HG02943 (cell line): ENCODE measurements at regions not wholly inside any gene's neighbourhood (a gene's known extent, or its start where the extent isn't known, plus 50 kb on each side); places are given as distances from the start of the nearest gene placed in this dataset.

Experiments used
- ATAC-seq: cut with Tn5 transposase; IDR thresholded peaks from one replicate; pipeline ENCODE4 v1.9.1; 2021; ENCODE audit warnings: mild to moderate bottlenecking, low read depth, moderate library complexity; ENCODE audit not compliant: unreplicated experiment

DNA sequence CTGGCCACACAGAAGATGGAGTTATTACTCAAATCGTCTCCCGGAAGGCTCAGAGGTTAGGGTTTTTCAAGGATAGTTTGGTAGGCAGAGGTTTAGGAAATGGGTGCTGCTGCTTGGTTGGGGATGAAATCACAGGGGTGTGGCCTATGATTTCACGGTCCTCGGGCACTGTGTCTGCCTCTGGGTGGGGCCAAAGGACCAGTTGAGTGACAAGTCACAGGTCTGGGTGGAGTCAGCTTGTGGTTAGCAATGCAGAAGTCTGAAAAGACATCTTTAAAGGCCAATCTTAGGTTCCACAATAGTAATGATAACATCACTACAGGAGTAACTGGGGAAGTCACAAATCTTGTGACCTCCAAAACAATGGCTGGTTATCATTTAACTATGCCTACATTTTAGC is 387.8 kb downstream of the ZNF521 start:
- no peak for ATAC-seq

DNA sequence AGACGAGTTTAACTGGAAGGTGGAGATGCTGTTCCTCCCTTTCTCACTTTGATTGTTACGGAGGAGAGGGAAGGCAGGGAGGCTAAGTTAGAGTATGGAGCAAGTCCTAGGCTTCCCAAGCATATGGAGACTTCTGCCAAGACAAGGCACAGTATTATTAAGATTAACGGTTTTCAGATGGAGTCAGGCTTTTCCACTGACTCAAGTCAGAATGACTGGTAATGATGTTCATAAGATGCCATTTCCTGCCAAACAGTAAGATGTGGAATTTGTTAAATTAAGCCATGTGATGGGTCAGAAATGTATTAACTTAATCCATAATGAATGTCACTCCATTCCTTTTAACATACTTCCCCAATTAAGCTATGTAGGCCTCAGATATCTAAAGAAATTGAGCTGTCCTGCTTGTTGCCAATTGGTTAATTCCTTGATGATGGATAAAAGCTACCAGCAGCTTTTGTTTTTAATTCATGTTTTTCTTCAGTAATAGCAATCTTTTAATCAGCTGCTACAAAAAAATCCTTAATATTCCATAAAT is 383.7 kb downstream of the ZNF521 start:
- ATAC-seq, result no peak

DNA sequence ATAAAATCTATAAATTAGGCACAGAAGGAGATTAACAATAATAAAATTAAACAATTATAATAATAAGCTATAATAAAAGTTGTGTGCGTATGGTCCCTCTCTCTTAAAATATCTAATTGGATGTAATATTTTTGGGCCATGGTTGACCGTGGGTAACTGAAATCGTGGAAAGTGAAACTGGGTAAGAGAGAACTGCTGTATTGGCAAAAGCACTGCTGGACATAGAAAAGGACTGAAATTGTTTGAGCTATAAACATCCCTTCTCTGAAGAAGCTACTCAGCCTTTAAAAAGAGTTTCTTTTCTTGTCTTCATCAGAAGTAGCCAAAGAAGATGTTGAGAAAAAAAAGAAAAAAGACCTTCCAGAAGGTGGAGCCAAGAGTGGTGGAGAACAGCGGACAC is 379.4 kb downstream of the ZNF521 start:
- ATAC-seq, result no peak

DNA sequence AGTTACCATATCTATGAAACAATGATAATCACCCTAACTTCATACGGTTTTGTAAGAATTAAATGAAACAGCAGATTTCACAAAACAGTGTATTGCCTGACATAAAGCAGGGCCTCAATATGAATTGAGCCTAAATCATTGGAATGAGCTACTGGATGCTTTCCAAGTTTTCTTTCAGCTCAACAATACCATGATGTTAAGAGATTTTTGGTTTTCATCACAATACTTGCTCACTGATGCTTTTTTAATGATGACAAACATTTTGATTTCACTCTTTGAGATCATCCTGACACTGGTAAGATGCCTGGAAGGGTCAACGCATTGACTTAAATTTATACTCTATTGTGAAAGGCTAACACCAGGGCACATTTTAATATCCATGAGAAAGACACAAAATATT is 377.5 kb downstream of the ZNF521 start:
- ATAC-seq, result no peak

DNA sequence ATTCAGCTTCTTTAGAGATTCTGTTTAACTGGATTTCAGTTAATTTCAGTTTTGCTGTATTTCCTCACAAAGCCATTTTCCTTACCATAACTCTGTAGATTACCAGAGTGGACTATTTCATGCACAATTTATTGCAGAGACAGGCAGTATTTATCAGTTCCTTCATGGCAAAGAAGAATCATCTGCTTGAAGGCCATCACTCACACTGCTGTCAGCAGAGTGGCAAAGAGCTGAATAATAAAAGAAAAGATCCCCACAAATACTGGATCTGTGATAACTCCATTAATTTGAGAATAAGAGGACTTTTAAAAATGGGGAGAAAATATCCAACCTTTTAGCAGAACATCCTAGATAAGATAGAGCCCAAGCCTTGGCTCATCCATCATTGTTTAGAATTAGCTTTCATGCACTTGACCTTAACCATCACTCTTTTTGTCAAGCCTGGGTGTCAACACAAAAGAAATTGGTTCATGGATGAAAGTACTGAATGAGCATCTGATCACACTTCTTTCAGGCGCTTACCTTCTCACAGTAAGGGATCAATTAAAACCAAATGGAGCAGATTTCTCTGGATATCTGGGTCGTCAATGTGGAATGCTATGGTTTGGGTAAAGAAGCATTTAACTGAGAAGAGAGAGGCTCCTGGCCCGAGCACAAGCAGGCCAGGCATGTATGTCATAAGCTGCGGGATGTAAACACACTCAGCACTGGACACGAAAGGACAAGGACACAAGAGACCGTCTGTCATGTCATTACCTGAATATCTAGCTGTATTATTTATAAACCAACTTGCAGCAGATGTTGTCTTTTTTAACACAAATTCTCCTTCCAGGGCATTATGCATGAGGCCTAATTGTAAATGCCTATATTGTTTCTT is 376.2 kb downstream of the ZNF521 start:
- no peak for ATAC-seq

DNA sequence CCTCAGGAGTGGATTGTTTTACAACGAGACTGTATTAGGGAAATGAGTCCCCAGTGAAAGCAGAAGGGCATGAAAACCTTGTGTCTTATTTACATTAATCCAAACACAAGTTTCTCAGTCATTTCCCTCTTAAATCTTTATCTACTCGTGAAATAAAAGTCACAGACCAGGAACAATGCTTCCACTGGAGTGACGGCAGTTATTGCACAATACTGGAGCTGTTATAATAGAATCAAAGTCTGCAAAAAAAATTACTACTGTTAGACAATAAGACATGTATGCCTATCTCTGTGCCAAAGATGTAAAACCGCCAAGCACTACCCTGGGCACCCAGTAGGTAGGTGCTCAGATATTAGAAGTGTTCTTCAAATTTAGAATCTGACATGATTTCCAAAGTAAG is 375.5 kb downstream of the ZNF521 start:
- ATAC-seq, result no peak

DNA sequence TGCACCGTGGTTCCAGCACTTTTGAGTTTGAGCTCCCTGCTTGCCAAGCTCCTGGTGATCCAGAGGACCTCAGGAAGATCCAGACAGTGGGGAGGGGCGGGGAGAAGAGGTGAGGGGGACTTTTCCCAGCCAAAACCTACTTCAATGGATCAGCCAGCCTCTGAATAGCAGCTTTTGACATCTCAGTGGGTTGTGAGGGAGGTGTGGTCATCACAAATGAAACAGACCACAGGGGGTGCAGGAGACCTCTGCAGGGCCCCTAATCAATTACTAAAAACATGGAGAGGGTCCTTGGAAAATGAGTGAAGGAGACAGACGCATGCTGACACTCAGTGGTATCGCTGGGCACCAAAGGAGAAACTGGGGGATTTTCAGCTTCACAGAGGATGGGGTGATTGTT is 372.7 kb downstream of the ZNF521 start:
- ATAC-seq, result no peak

DNA sequence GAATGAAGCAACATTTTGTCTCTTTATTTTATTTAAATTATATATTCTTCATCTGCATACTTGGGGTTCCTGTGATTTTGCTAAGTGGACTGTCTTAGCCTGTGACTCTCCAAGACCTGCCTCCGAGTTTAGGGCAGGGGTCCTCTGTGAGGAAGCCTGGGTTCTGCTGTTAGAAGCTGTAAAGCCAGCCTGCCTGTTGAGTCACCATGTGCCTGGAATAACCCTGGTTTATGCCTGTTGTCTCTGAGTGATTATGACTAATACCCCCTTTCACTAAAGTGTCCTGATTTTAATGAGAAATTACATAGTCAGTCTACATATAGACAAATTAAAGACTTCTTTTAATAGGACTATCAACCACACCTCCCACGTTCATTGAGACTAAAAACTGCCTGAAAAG is 369.1 kb downstream of the ZNF521 start:
- ATAC-seq, result no peak

DNA sequence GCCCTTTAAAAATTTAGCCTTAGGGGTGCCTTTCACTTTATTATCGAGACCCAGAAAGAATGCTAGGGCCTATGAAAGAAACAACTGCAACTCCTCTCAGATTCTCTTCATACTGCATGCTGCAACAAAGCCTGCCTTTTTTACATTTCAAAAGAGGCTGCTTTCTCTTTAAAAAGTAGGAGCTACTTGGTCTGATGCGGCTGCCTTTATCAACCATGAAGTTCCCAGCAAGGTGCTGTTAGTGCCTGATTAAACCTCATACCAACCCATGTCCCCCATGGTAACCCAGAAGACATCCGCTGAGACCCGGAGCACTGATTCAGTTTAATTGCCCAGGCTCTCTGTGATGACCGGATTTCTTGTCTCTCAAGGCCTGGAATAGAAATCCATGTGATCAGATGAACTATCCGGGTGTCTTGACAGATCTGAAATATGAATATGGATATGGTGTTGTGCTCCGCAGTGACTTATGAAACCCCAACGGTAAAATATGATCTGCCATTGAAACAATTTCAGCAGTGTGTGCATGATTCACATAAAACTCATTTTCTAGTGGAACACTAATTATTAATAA is 368.3 kb downstream of the ZNF521 start:
- no peak for ATAC-seq

DNA sequence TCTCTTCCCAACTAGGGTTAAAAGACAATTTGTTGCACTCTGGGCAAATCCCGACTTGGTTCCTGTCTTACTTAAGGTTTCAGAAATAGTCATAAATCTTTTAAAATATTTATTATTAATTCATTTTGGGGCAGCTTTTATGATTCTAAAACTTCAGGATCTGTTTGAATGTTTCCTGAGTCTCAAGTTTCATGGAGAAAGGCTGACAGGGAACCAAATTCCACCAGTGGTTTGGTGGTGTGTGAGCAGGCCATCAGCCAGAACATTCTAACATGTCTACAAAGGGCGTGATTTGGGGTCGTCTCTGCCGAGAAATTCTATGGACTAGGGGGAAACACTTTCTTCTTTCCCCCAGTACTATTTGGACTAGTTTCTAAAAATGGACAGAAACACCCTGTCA is 366.4 kb downstream of the ZNF521 start:
- no peak for ATAC-seq

DNA sequence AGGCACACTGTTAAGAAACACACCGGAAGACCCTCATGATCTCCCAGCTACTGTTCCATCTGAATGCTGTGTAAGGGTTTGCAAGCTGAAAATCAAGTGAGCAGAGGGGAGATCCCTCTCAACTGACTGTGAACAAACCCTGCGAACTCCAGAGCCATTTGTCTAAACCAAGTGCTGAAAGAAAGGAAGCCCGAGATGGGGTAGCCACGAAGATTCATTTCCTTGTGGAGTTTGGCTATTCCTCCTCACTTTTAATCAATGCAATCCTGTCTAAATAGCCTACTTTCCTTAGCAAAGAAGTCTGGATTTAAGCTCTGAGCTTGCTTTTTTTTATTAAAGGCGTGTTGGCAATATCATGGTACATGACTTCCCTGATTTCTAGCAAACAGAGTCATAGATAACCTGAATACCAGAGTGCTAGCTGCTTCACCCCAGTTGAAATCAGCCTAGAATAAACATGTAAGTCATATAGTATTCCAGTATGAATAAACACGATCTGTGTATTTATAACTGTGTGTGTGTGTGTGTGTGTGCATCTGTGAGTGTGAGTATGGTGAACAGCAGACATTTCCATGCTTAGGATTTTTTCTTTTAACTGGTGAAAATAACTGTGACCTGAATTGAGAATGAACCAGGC is 365.2 kb downstream of the ZNF521 start:
- ATAC-seq, result no peak

DNA sequence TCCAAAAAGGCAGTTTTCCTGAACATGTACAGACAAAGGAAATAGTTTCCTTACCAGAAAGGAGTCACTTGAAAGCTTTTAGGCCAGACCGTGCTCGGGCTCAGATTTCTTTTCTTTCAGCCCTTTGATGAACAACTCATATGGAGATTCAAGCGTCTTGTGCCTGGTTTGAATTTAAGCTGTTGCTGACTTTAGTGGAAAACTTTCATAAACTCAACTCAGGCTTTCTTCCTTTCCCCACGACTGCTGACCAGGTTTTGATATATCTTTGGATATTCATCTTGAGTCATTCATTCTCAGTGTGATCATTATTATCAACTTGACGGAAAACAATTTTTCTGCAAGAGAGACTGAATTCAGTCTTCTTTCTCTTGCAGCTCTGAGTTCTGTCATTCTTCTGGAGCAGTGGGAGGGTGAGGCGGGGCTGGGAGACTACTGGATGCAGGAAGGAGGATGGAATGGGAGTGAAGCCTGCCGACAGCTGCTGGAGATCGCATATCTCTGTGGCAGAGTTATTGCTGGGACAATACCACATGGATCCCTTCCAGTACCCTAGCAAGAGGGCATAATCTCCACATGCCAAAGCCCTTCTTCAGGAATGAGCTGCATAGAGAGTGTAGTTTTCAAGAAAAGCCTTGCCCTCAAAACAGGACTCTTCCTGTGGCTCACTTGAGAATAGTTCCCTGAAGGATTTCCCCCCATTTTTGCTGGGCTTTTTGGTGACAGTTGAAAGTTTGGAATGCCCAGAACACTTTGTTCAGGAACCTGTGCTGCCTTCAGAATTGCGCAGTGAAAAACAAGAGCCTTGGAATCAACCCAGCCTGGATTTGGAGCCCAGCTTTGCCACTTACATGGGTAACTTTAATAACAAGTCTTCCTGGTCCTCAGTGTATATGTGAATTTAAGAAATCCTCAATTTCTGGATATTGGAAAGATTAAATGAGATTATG is 364.4 kb downstream of the ZNF521 start:
- no peak for ATAC-seq

DNA sequence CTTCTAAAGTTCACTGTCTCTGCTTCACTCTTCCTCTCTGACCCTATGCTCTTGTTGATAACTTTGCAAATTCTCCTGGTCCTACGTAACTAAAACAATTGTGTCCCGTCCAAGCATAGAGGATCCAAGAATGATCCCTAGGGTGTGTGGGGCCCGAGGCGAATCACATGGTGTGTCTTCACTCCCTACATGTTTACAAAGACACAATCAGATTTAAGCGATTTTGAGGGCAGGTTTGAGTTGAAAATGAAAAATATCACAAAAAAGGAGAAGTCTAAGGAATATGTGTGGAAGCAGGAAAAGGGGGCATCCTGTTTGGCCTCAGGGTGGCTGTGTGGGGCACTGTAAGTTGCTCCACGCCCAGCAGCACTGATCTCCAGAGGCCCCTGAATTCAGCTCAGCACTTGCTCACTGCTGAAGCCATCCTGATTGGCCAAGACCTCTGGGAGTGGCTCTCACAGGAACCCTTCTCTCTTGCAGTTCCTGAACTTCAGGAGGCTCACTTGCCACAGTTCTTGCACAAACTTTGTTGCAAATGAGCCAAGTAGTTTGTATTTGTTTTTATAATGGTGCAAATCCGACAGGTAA is 363.6 kb downstream of the ZNF521 start:
- ATAC-seq, result no peak

DNA sequence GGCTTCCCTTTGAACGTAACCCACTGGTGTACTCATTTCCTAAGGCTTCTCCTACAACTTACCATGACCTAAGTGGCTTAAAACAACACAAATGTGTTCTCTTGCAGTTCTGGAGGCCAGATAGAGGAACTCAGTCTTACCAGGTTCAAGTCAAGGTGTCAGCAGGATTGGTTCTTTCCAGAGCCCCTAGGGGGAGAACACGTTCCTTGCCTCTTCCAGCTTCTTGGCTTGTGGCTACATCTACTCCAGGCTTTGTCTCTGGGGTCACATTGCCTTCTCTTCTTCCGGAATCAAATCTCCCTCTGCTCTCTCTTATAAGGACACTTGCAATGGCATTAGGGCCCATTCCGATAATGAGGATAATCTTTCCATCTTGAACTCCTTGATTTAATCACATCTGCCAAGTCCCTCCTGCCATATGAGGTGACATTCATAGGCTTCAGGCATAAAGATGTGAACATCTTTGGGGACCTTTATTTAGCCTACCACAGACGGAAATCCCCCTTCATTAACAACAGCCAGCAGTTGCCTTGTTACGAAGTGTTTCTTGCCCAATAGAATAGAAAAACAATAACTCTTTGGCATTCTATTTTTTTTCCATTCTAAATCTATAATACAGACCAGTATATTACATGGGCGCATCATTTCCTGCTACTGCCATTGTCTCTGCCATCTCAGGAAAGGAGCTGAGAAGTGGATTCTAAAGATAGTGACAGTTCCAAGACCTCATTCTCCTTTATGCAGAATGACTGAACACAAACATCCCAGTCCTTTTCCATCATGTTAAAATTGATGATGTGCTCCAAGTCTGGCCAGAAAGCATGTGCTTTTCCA is 362.0 kb downstream of the ZNF521 start:
- ATAC-seq, result no peak

DNA sequence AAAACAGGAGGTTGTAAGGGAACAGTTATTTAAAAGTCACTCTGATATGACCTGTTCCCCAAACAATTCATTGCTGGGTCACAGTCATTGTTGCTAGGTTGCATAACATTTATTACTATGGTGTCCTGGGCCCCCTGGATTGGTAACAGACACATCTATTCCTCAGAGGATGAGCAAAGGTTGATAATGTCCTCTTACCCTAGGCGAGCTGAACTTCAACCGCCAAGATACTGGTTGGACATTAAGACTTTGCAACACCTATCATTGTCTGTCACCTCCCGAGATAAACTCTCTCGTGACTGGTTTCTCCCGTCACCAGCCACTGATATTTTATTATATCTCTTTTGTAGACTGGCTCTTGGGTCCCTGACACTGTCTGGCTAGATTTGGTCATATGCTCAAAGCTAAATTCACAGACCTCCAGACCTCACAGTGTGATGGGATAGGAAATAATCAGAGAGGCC is 361.3 kb downstream of the ZNF521 start:
- ATAC-seq, result no peak

DNA sequence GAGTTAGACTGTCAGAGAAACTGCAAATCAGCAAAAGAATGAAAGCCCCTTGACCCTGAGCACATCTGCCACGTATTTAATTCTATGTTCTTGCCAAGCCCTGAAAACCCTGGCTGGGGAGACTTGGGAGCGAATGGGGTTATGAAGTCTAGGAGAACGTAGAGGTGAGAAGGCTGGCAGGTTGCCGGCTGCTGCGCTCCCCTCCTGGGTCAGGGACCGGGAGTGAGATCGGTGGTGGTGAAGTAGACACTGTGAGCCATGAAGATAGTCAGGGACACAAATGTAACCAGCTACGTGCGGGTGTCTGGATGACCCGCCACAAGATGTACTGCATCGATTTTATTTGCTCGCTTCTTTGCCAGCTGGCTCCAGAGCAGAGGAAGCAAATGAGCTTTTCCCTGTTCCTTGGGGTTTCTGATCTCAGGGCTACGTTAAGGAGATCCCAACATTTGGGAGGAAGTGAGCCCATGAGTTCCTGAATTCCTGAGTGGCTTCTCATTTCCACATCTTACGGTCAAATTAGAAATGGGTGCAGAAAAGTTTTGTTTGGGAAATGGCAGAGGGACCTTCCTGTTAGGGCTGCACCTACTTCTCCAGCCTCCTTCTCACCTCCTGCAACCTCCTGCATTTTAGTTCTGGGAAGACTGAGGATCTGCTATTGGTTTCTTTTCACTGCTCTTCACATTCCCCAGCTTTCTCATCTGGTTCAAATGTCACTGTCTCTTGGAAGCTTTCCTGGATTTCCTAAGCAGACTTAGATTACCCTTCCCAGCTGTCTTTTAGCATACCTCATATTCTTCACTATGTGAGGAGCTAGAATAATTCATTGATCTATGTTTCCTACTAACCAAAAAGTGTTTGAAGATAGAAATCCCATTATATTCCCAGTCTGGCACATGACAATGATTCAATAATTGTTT is 360.6 kb downstream of the ZNF521 start:
- ATAC-seq, result no peak

DNA sequence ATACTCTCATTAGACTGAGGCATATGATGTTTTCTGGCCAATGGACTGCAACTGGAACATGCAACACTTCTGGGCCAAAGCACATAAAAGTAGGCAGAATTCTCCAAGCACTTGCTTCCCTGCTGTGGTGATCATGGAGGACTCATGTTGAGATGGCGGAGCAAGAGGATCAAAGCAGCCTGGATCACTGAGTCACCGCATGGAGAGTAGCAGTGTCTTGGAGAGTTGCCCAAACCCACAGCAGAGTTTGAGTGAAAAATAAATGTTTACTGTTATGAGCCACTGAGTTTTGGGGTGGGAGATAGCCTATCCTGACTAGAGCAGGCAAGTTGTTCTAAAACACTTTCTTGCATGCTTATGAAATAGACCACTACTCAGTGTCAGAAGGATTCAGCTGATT is 359.5 kb downstream of the ZNF521 start:
- ATAC-seq, result no peak

DNA sequence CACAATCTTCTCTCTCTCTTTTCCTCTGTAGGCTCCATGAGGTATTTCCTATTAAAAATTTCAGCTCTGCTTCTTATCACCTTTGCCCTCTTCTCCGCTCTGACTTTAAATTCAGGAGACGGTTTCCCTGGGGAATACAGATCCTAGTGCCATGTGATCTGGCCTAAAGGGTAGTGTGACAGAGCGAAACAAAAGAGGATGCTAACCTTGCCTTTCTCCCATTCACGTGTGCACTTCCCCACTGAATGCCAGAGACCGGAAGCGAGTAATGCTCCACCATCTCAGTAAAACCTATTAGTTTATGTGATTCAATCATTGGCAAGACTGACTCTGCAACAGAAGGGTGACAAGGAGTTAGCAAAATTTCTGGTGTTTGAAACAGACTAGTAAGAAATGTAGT is 358.3 kb downstream of the ZNF521 start:
- ATAC-seq, result no peak
